Forelimb muscle (tissue), 1 donor: ENCODE measurements at regions not wholly inside any gene's neighbourhood (a gene's known extent, or its start where the extent isn't known, plus 50 kb on each side); places are given as distances from the start of the nearest gene placed in this dataset.

Experiments
- DNase-seq: peaks from one replicate; pipeline ENCODE4 v3.0.0-alpha.2; 2013; ENCODE audit warnings: low read depth

- no peak for DNase-seq
Observed at GRCh38 chr1:29499104-29499650, 262.9 kb downstream of the PTPRU start.

GRCh38 chr1:29498126-29499103 lies 262.1 kb downstream of the PTPRU start:
- DNase-seq = no peak

- DNase-seq = no peak
Observed at GRCh38 chr1:29497395-29498125, 261.2 kb downstream of the PTPRU start.

- DNase-seq = no peak
Observed at GRCh38 chr1:29496701-29497100, 260.4 kb downstream of the PTPRU start.

GRCh38 chr1:29490204-29490934 lies 254.0 kb downstream of the PTPRU start:
- DNase-seq = no peak

GRCh38 chr1:29489471-29489870 lies 253.1 kb downstream of the PTPRU start:
- no peak for DNase-seq

GRCh38 chr1:29488794-29489311 lies 252.5 kb downstream of the PTPRU start:
- no peak for DNase-seq

- no peak for DNase-seq
Observed at GRCh38 chr1:29488086-29488793, 251.9 kb downstream of the PTPRU start.

- no peak for DNase-seq
Observed at GRCh38 chr1:29487291-29487690, 251.0 kb downstream of the PTPRU start.

GRCh38 chr1:29485096-29485925 lies 249.0 kb downstream of the PTPRU start:
- DNase-seq = no peak

GRCh38 chr1:29482991-29483390 lies 246.7 kb downstream of the PTPRU start:
- no peak for DNase-seq

GRCh38 chr1:29482064-29482463 lies 245.7 kb downstream of the PTPRU start:
- DNase-seq = no peak

GRCh38 chr1:29481031-29481430 lies 244.7 kb downstream of the PTPRU start:
- no peak for DNase-seq

- no peak for DNase-seq
Observed at GRCh38 chr1:29478879-29479278, 242.6 kb downstream of the PTPRU start.

GRCh38 chr1:29478151-29478791 lies 241.9 kb downstream of the PTPRU start:
- no peak for DNase-seq

- DNase-seq = no peak
Observed at GRCh38 chr1:29475326-29475725, 239.0 kb downstream of the PTPRU start.

- no peak for DNase-seq
Observed at GRCh38 chr1:29474274-29475244, 238.2 kb downstream of the PTPRU start.

- no peak for DNase-seq
Observed at GRCh38 chr1:29473161-29473855, 237.0 kb downstream of the PTPRU start.
